ENCODE measurements at regions not wholly inside any gene's neighbourhood (a gene's known extent, or its start where the extent isn't known, plus 50 kb on each side); places are given as distances from the start of the nearest gene placed in this dataset.
"Not testable (repeated sequence)": the region's sequence is repeated elsewhere in the genome, so short reads cannot be mapped to it uniquely, and the experiment has no call there.

- DNase-seq (no peak), ATAC-seq (no peak)
- no peaks in the 10 kb centered on the region for H3K36me3 ChIP-seq
- TF ChIP-seq, protein P1, sequence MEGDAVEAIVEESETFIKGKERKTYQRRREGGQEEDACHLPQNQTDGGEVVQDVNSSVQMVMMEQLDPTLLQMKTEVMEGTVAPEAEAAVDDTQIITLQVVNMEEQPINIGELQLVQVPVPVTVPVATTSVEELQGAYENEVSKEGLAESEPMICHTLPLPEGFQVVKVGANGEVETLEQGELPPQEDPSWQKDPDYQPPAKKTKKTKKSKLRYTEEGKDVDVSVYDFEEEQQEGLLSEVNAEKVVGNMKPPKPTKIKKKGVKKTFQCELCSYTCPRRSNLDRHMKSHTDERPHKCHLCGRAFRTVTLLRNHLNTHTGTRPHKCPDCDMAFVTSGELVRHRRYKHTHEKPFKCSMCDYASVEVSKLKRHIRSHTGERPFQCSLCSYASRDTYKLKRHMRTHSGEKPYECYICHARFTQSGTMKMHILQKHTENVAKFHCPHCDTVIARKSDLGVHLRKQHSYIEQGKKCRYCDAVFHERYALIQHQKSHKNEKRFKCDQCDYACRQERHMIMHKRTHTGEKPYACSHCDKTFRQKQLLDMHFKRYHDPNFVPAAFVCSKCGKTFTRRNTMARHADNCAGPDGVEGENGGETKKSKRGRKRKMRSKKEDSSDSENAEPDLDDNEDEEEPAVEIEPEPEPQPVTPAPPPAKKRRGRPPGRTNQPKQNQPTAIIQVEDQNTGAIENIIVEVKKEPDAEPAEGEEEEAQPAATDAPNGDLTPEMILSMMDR (IDR thresholded peaks at IDR 0.05): no peak
- no peaks in the 10 kb centered on the region for H3K4me1 ChIP-seq
- intact Hi-C loops (cut with DNase I): no loop called here
- H3K9me3 ChIP-seq: no peaks in the 10 kb centered on the region
- H3K27ac ChIP-seq: no peak overlapping the region
- no peaks in the 10 kb centered on the region for H3K27me3 ChIP-seq (ENCODE audit: low read depth)
- H3K4me3 ChIP-seq: no peak overlapping the region
Observed at GRCh38 chr12:77225373-77225772, 160.0 kb upstream of the E2F7 start.

DNA sequence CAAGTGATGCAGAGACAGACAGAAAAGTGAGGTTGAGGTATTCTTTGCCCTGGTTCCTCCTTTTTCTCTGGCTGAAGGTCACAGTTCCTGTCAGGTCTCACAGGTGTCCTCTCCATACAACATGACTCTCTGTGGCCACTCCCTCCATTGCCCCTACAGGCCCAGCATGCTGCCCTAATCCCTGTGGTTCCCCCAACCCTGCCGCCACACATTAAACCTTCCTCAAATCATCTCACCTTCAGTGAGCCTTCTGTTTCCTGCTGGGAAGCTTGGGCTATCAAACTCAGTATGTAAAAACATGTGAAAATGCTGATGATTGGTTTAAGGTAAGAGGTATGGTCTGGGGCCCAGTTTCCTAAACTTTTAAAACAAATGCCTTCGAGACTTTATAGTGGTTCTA is 159.0 kb upstream of the E2F7 start:
- ATAC-seq (no peak), DNase-seq (no peak)
- H3K9me3 ChIP-seq: no peaks in the 10 kb centered on the region
- TF ChIP-seq, protein P1 (IDR thresholded peaks at IDR 0.05): no peak
- H3K27me3 ChIP-seq (ENCODE audit: low read depth): no peaks in the 10 kb centered on the region
- intact Hi-C loops (cut with DNase I): no loop called here
- H3K4me3 ChIP-seq: no peak overlapping the region
- no peak overlapping the region for H3K27ac ChIP-seq
- no peaks in the 10 kb centered on the region for H3K36me3 ChIP-seq
- H3K4me1 ChIP-seq: no peaks in the 10 kb centered on the region

DNA sequence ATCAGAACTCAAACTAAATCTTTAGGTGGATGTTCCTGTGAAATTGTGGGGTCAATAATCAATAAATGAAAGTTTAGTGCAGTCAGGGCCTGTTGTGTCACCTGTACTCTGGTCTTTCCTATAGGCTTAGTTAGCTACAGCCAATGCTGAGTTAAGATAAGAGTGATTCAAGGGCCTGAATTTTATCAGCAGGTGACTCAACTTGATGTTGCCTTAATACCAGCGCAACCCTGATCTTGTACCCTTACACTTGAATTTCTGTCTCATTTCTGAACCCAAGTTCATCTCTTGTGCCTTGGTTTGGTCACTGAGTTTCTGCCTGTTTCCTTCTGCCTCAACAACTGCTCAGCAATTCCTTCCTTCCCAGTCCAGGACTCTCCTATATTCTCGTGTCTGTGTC is 157.0 kb upstream of the E2F7 start:
- Histone ChIP-seq H3K4me3 (no peak overlapping the region), H3K27ac (no peak overlapping the region), H3K4me1 (no peaks in the 10 kb centered on the region), H3K9me3 (no peaks in the 10 kb centered on the region), H3K36me3 (no peaks in the 10 kb centered on the region), H3K27me3 (ENCODE audit: low read depth) (no peaks in the 10 kb centered on the region)
- TF ChIP-seq, protein P1 (IDR thresholded peaks at IDR 0.05): no peak
- no peak for DNase-seq
- intact Hi-C loops (cut with DNase I): no loop called here
- no peak for ATAC-seq

DNA sequence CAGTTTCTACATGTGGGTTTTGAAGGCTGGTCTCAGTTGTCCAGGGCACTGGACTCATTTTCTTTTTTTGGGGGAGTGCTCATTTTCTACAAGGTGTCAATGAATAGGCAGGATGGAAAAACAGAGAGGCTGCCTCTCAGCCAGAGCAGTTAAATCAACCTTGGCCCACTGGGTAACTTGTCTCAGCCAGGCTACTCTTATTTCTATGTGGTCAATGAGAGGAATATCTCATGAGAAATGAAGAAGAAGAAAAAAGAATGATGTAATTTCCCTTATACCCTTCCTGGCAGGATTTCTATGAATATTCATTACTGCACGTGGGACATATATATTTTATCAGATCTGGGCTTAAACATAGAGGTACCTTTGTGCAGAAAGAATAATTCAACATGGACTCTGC is 155.2 kb upstream of the E2F7 start:
- Histone ChIP-seq H3K4me1 (no peaks in the 10 kb centered on the region), H3K27ac (no peak overlapping the region), H3K27me3 (ENCODE audit: low read depth) (no peaks in the 10 kb centered on the region), H3K36me3 (no peaks in the 10 kb centered on the region), H3K9me3 (no peaks in the 10 kb centered on the region), H3K4me3 (no peak overlapping the region)
- intact Hi-C loops (cut with DNase I): no loop called here
- ATAC-seq (no peak), DNase-seq (no peak)
- TF ChIP-seq, protein P1 (IDR thresholded peaks at IDR 0.05): no peak

DNA sequence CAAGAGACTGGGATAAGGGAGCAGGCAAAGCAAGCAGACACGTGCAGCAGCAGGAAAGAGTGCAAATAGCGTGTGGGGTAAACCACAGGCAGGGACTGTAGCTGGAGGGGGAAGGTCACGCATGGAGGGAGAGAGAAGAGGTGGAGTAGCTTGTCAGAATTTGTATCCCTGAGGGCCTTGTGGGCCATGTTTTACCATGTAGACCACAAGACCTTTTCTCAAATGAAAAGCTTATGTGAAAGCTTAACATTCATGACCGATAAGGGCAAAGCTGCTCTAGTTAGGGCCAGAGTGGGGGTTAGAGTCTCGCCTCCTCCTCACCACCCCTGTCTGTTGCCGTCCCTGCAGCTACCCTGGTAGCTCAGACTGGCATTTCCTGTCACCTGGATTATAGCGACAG is 152.9 kb upstream of the E2F7 start:
- ATAC-seq: no peak
- Histone ChIP-seq H3K4me1 (no peaks in the 10 kb centered on the region), H3K27me3 (ENCODE audit: low read depth) (no peaks in the 10 kb centered on the region), H3K36me3 (no peaks in the 10 kb centered on the region), H3K4me3 (no peak overlapping the region), H3K27ac (no peak overlapping the region), H3K9me3 (no peaks in the 10 kb centered on the region)
- no peak for DNase-seq
- intact Hi-C loops (cut with DNase I): no loop called here
- TF ChIP-seq, protein P1 (IDR thresholded peaks at IDR 0.05): no peak

GRCh38 chr12:77216136-77216535 is 150.8 kb upstream of the E2F7 start:
- H3K4me3 ChIP-seq; DNase-seq; H3K36me3 ChIP-seq; ATAC-seq; H3K4me1 ChIP-seq; H3K27ac ChIP-seq; intact Hi-C loops (cut with DNase I); H3K27me3 ChIP-seq (ENCODE audit: low read depth); H3K9me3 ChIP-seq: not testable (repeated sequence)

All from lower lobe of right lung (tissue), 2 donors.